ENCODE measurements at regions not wholly inside any gene's neighbourhood (a gene's known extent, or its start where the extent isn't known, plus 50 kb on each side); places are given as distances from the start of the nearest gene placed in this dataset.

- H3K4me3 ChIP-seq: no peak overlapping the region
- peaks cover 9 to 16% (median 14%) of the 10 kb centered on the region in 4 donors for H3K4me1 ChIP-seq
- H3K9me3 ChIP-seq: no peaks in the 10 kb centered on the region
- no peak for TF ChIP-seq EP300 (IDR thresholded peaks at IDR 0.05)
- peak in 1 of 2 donors; percentile 33 for TF ChIP-seq POLR2AphosphoS5 (IDR thresholded peaks at IDR 0.05)
- no peak for TF ChIP-seq CTCF (IDR thresholded peaks at IDR 0.05)
- no peak for TF ChIP-seq POLR2A (IDR thresholded peaks at IDR 0.05; ENCODE audit: low read depth)
- DNase-seq (ENCODE audit: extremely low spot score): no peak
- intact Hi-C loops (cut with DNase I): no loop called here
- no peak overlapping the region for H3K27ac ChIP-seq (replicated peaks in 1 of 4)
- no peaks in the 10 kb centered on the region for H3K27me3 ChIP-seq
- H3K36me3 ChIP-seq: no peaks in the 10 kb centered on the region
- WGBS: 46% methylated on average over 2 of the region's 2 CpGs
Observed at GRCh38 chr7:115087437-115087836, 165.5 kb downstream of the MDFIC start.

- TF ChIP-seq EP300 (IDR thresholded peaks at IDR 0.05): no peak
- TF ChIP-seq POLR2A (IDR thresholded peaks at IDR 0.05; ENCODE audit: low read depth): no peak
- no peak for TF ChIP-seq CTCF (IDR thresholded peaks at IDR 0.05)
- no peak for TF ChIP-seq POLR2AphosphoS5 (IDR thresholded peaks at IDR 0.05)
Observed at GRCh38 chr7:115086146-115086841, 164.4 kb downstream of the MDFIC start.

GRCh38 chr7:115085421-115085820 is 163.5 kb downstream of the MDFIC start:
- Histone ChIP-seq H3K27ac (replicated peaks in 1 of 4) (no peak overlapping the region), H3K36me3 (no peaks in the 10 kb centered on the region), H3K9me3 (no peaks in the 10 kb centered on the region), H3K4me3 (no peak overlapping the region), H3K27me3 (no peaks in the 10 kb centered on the region), H3K4me1 (peaks cover 9 to 16% (median 14%) of the 10 kb centered on the region in 4 donors)
- no peak for TF ChIP-seq POLR2A (IDR thresholded peaks at IDR 0.05; ENCODE audit: low read depth)
- no peak for TF ChIP-seq POLR2AphosphoS5 (IDR thresholded peaks at IDR 0.05)
- TF ChIP-seq CTCF (IDR thresholded peaks at IDR 0.05): no peak
- no peak for TF ChIP-seq EP300 (IDR thresholded peaks at IDR 0.05)
- 87% methylated on average over 3 of the region's 3 CpGs for WGBS
- no peak for DNase-seq (ENCODE audit: extremely low spot score)
- intact Hi-C loops (cut with DNase I): no loop called here

More at GRCh38 chr7:115086146-115086841, 164.4 kb downstream of the MDFIC start:
- Histone ChIP-seq H3K36me3 (no peaks in the 10 kb centered on the region), H3K27ac (replicated peaks in 1 of 4) (no peak overlapping the region), H3K9me3 (no peaks in the 10 kb centered on the region), H3K27me3 (no peaks in the 10 kb centered on the region), H3K4me3 (no peak overlapping the region), H3K4me1 (peaks cover 9 to 16% (median 14%) of the 10 kb centered on the region in 4 donors)
- 87% methylated on average over 3 of the region's 3 CpGs for WGBS
- no peak for DNase-seq (ENCODE audit: extremely low spot score)
- intact Hi-C loops (cut with DNase I): no loop called here

- H3K27ac ChIP-seq (replicated peaks in 1 of 4): no peak overlapping the region
- peaks cover 9 to 16% (median 14%) of the 10 kb centered on the region in 4 donors for H3K4me1 ChIP-seq
- no peaks in the 10 kb centered on the region for H3K27me3 ChIP-seq
- no peaks in the 10 kb centered on the region for H3K36me3 ChIP-seq
- intact Hi-C loops (cut with DNase I): no loop called here
- DNase-seq (ENCODE audit: extremely low spot score): no peak
- TF ChIP-seq CTCF (IDR thresholded peaks at IDR 0.05): no peak
- TF ChIP-seq POLR2A (IDR thresholded peaks at IDR 0.05; ENCODE audit: low read depth): no peak
- no peak for TF ChIP-seq POLR2AphosphoS5 (IDR thresholded peaks at IDR 0.05)
- TF ChIP-seq EP300 (IDR thresholded peaks at IDR 0.05): no peak
- H3K4me3 ChIP-seq: no peak overlapping the region
- 95% methylated on average over 4 of the region's 4 CpGs for WGBS
- no peaks in the 10 kb centered on the region for H3K9me3 ChIP-seq
Observed at GRCh38 chr7:115083935-115084334, 162.0 kb downstream of the MDFIC start.

- 55% methylated on average over 3 of the region's 3 CpGs for WGBS
- no peaks in the 10 kb centered on the region for H3K36me3 ChIP-seq
- no peaks in the 10 kb centered on the region for H3K27me3 ChIP-seq
- intact Hi-C loops (cut with DNase I): no loop called here
- no peak for DNase-seq (ENCODE audit: extremely low spot score)
- no peak for TF ChIP-seq POLR2A (IDR thresholded peaks at IDR 0.05; ENCODE audit: low read depth)
- H3K4me1 ChIP-seq: no peaks in the 10 kb centered on the region
- no peak overlapping the region for H3K27ac ChIP-seq (replicated peaks in 1 of 4)
- H3K4me3 ChIP-seq: no peak overlapping the region
- no peaks in the 10 kb centered on the region for H3K9me3 ChIP-seq
Observed at GRCh38 chr7:115081772-115082171, 159.9 kb downstream of the MDFIC start.
